ENCODE measurements at regions not wholly inside any gene's neighbourhood (a gene's known extent, or its start where the extent isn't known, plus 50 kb on each side); places are given as distances from the start of the nearest gene placed in this dataset.

- TF ChIP-seq CTCF (IDR thresholded peaks at IDR 0.05), result no peak
- no peak for TF ChIP-seq POLR2A (IDR thresholded peaks at IDR 0.05)
These were observed 711.1 kb upstream of the SEMA3D start for GRCh38 chr7:85897967-85898366.

Measured in esophagus squamous epithelium (tissue), 4 donors.